IPS-15b (cell line): ENCODE measurements at regions not wholly inside any gene's neighbourhood (a gene's known extent, or its start where the extent isn't known, plus 50 kb on each side); places are given as distances from the start of the nearest gene placed in this dataset.
"Not testable (repeated sequence)": the region's sequence is repeated elsewhere in the genome, so short reads cannot be mapped to it uniquely, and the experiment has no call there.

ENCODE experiments used
- H3K27me3 ChIP-seq: one replicate; pipeline ENCODE4 v1.6.1; 2013; ENCODE audit warnings: low read length; ENCODE audit not compliant: control insufficient read depth, insufficient read depth
- H3K36me3 ChIP-seq: one replicate; pipeline ENCODE4 v1.6.1; 2013; ENCODE audit warnings: low read length; ENCODE audit not compliant: control insufficient read depth, insufficient read depth
- H3K4me1 ChIP-seq: one replicate; pipeline ENCODE4 v1.6.1; 2013; ENCODE audit warnings: mild to moderate bottlenecking, low read length; ENCODE audit not compliant: control insufficient read depth, insufficient read depth
- H3K4me3 ChIP-seq: one replicate; pipeline ENCODE4 v1.5.1; 2013; ENCODE audit warnings: low read depth, low read length
- H3K9ac ChIP-seq: one replicate; pipeline ENCODE4 v1.6.1; 2013; ENCODE audit warnings: low read depth, mild to moderate bottlenecking, low read length
- H3K9me3 ChIP-seq: one replicate; pipeline ENCODE4 v1.6.1; 2013; ENCODE audit warnings: mild to moderate bottlenecking, low read length; ENCODE audit not compliant: control insufficient read depth, insufficient read depth

- H3K9ac ChIP-seq = no peak overlapping the region
- no peaks in the 10 kb centered on the region for H3K9me3 ChIP-seq
- no peaks in the 10 kb centered on the region for H3K36me3 ChIP-seq
- H3K4me3 ChIP-seq = no peak overlapping the region
- H3K4me1 ChIP-seq = no peaks in the 10 kb centered on the region
- no peaks in the 10 kb centered on the region for H3K27me3 ChIP-seq
Observed at GRCh38 chr3:104206925-104207324, 1159.8 kb upstream of the ALCAM start.

- Histone ChIP-seq H3K27me3 (no peaks in the 10 kb centered on the region), H3K36me3 (no peaks in the 10 kb centered on the region)
Observed at GRCh38 chr3:104214277-104214676, 1152.4 kb upstream of the ALCAM start.

GRCh38 chr3:104214937-104215336 is 1151.8 kb upstream of the ALCAM start:
- H3K4me1 ChIP-seq = no peaks in the 10 kb centered on the region

More at GRCh38 chr3:104214277-104214676, 1152.4 kb upstream of the ALCAM start:
- H3K9me3 ChIP-seq = no peaks in the 10 kb centered on the region
- no peak overlapping the region for H3K9ac ChIP-seq
- H3K4me1 ChIP-seq = no peaks in the 10 kb centered on the region
- no peak overlapping the region for H3K4me3 ChIP-seq

GRCh38 chr3:104219046-104219445 is 1147.7 kb upstream of the ALCAM start:
- H3K9ac ChIP-seq, H3K9me3 ChIP-seq, H3K4me1 ChIP-seq, H3K27me3 ChIP-seq, H3K36me3 ChIP-seq, H3K4me3 ChIP-seq: not testable (repeated sequence)

More at GRCh38 chr3:104214937-104215336, 1151.8 kb upstream of the ALCAM start:
- H3K4me3 ChIP-seq = no peak overlapping the region
- H3K9ac ChIP-seq = no peak overlapping the region
- H3K27me3 ChIP-seq = no peaks in the 10 kb centered on the region
- H3K36me3 ChIP-seq = no peaks in the 10 kb centered on the region
- H3K9me3 ChIP-seq = no peaks in the 10 kb centered on the region

GRCh38 chr3:104234442-104235194 is 1132.1 kb upstream of the ALCAM start:
- Histone ChIP-seq H3K4me1 (no peaks in the 10 kb centered on the region), H3K9ac (no peak overlapping the region), H3K4me3 (no peak overlapping the region), H3K36me3 (no peaks in the 10 kb centered on the region), H3K27me3 (no peaks in the 10 kb centered on the region), H3K9me3 (no peaks in the 10 kb centered on the region)

GRCh38 chr3:104244680-104245220 is 1122.0 kb upstream of the ALCAM start:
- no peaks in the 10 kb centered on the region for H3K4me1 ChIP-seq

GRCh38 chr3:104245261-104245660 is 1121.4 kb upstream of the ALCAM start:
- no peak overlapping the region for H3K9ac ChIP-seq
- no peaks in the 10 kb centered on the region for H3K4me1 ChIP-seq
- no peaks in the 10 kb centered on the region for H3K9me3 ChIP-seq
- no peaks in the 10 kb centered on the region for H3K27me3 ChIP-seq
- no peak overlapping the region for H3K4me3 ChIP-seq
- H3K36me3 ChIP-seq = no peaks in the 10 kb centered on the region

More at GRCh38 chr3:104244680-104245220, 1122.0 kb upstream of the ALCAM start:
- Histone ChIP-seq H3K27me3 (no peaks in the 10 kb centered on the region), H3K9me3 (no peaks in the 10 kb centered on the region), H3K9ac (no peak overlapping the region), H3K36me3 (no peaks in the 10 kb centered on the region), H3K4me3 (no peak overlapping the region)

- H3K4me3 ChIP-seq = no peak overlapping the region
- H3K36me3 ChIP-seq = no peaks in the 10 kb centered on the region
- no peaks in the 10 kb centered on the region for H3K9me3 ChIP-seq
- H3K9ac ChIP-seq = no peak overlapping the region
- no peaks in the 10 kb centered on the region for H3K27me3 ChIP-seq
- H3K4me1 ChIP-seq = no peaks in the 10 kb centered on the region
Observed at GRCh38 chr3:104245981-104246380, 1120.7 kb upstream of the ALCAM start.

GRCh38 chr3:104257486-104257885 is 1109.2 kb upstream of the ALCAM start:
- Histone ChIP-seq H3K9me3 (no peaks in the 10 kb centered on the region), H3K4me1 (no peaks in the 10 kb centered on the region), H3K27me3 (no peaks in the 10 kb centered on the region), H3K4me3 (no peak overlapping the region), H3K36me3 (no peaks in the 10 kb centered on the region), H3K9ac (no peak overlapping the region)

GRCh38 chr3:104263477-104263876 is 1103.2 kb upstream of the ALCAM start:
- H3K9me3 ChIP-seq = no peaks in the 10 kb centered on the region
- H3K9ac ChIP-seq = no peak overlapping the region
- no peaks in the 10 kb centered on the region for H3K36me3 ChIP-seq
- no peak overlapping the region for H3K4me3 ChIP-seq
- H3K4me1 ChIP-seq = no peaks in the 10 kb centered on the region
- H3K27me3 ChIP-seq = no peaks in the 10 kb centered on the region

GRCh38 chr3:104266219-104266618 is 1100.5 kb upstream of the ALCAM start:
- not testable (repeated sequence) for H3K36me3 ChIP-seq

GRCh38 chr3:104269771-104270170 is 1096.9 kb upstream of the ALCAM start:
- Histone ChIP-seq H3K36me3 (no peaks in the 10 kb centered on the region), H3K9ac (no peak overlapping the region), H3K27me3 (no peaks in the 10 kb centered on the region)

More at GRCh38 chr3:104266219-104266618, 1100.5 kb upstream of the ALCAM start:
- H3K4me1 ChIP-seq, H3K4me3 ChIP-seq, H3K9me3 ChIP-seq, H3K27me3 ChIP-seq, H3K9ac ChIP-seq: not testable (repeated sequence)

More at GRCh38 chr3:104269771-104270170, 1096.9 kb upstream of the ALCAM start:
- H3K4me3 ChIP-seq = no peak overlapping the region
- no peaks in the 10 kb centered on the region for H3K4me1 ChIP-seq
- H3K9me3 ChIP-seq = no peaks in the 10 kb centered on the region
